GM23338 (cell line): ENCODE measurements at regions not wholly inside any gene's neighbourhood (a gene's known extent, or its start where the extent isn't known, plus 50 kb on each side); places are given as distances from the start of the nearest gene placed in this dataset.

Experiments
- CREB1 ChIP-seq: fragments of 250-450 bp; sonication (Bioruptor Pico); IDR thresholded peaks from 2 replicates; pipeline ENCODE4 v1.5.0; 2020; ENCODE audit warnings: low read depth, mild to moderate bottlenecking, moderate library complexity
- EZH2 ChIP-seq: fragments of 200-600 bp; sonication (generic); IDR thresholded peaks from one replicate; pipeline ENCODE4 v1.8.0; 2017; ENCODE audit warnings: antibody characterized with exemption, mild to moderate bottlenecking, low read depth; ENCODE audit not compliant: unreplicated experiment
- EZH2phosphoT487 ChIP-seq: fragments of 200-600 bp; sonication (generic); IDR thresholded peaks from one replicate; pipeline ENCODE4 v1.8.1; 2018; ENCODE audit warnings: antibody characterized with exemption; ENCODE audit not compliant: unreplicated experiment
- JUNB ChIP-seq: IDR thresholded peaks from one replicate; pipeline ENCODE4 v1.6.1; 2016; ENCODE audit warnings: antibody characterized with exemption; ENCODE audit not compliant: unreplicated experiment
- NANOG ChIP-seq: IDR thresholded peaks from 2 replicates; pipeline ENCODE4 v1.6.1; 2016; ENCODE audit warnings: antibody characterized with exemption, borderline replicate concordance
- POLR2AphosphoS5 ChIP-seq: IDR thresholded peaks from 2 replicates; pipeline ENCODE4 v1.6.1; 2016; ENCODE audit warnings: antibody characterized with exemption, low read depth
- STAT1 ChIP-seq: IDR thresholded peaks from one replicate; pipeline ENCODE4 v1.6.1; 2016; ENCODE audit warnings: antibody characterized with exemption; ENCODE audit not compliant: unreplicated experiment
- ZNF331 ChIP-seq: fragments of 250-450 bp; sonication (Bioruptor Pico); IDR thresholded peaks from 2 replicates; pipeline ENCODE4 v1.5.0; 2020; ENCODE audit warnings: low read depth, mild to moderate bottlenecking, moderate library complexity
- ZNF462 ChIP-seq: fragments of 250-450 bp; sonication (Bioruptor Pico); IDR thresholded peaks from 2 replicates; pipeline ENCODE4 v1.5.0; 2020; ENCODE audit warnings: mild to moderate bottlenecking, moderate library complexity
- TF ChIP-seq, protein P1 (sequence below), 2 experiments: fragments of 200-600 bp in 1 of 2; sonication (generic) in 1 of 2; conservative IDR thresholded peaks; 2 replicates each; pipeline versions ENCODE4 v1.5.1 to v1.6.1; 2016 to 2017; ENCODE audit warnings: antibody characterized with exemption in 2 of 2, low read depth in 2 of 2, mild to moderate bottlenecking in 2 of 2, moderate library complexity in 1 of 2
- TF ChIP-seq, protein P2 (sequence below): IDR thresholded peaks from one replicate; pipeline ENCODE4 v1.6.1; 2018; ENCODE audit warnings: antibody characterized with exemption; ENCODE audit not compliant: unreplicated experiment
- TF ChIP-seq, protein P3 (sequence below): IDR thresholded peaks from 2 replicates; pipeline ENCODE4 v1.6.1; 2016; ENCODE audit warnings: antibody characterized with exemption

DNA sequence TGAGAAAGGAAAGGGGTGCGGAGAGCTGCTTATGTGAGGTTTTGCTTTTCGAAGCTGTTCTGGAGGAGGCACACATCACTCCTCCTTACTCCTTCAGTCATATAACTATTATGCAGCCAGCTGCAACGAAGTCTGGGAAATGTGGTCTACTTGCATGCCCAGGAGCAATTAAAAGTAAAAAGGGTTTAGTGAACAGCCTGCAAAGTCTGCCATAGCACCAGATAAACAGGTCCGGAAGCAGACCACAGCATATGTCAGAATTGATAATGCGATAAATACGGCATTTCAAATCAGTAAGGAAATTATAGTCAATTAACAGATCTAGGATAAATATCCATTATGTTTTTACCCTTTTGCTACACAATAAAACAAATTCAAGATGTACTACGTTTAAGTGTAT is 99.5 kb downstream of the POLR2M start:
- TF ChIP-seq, protein P1, sequence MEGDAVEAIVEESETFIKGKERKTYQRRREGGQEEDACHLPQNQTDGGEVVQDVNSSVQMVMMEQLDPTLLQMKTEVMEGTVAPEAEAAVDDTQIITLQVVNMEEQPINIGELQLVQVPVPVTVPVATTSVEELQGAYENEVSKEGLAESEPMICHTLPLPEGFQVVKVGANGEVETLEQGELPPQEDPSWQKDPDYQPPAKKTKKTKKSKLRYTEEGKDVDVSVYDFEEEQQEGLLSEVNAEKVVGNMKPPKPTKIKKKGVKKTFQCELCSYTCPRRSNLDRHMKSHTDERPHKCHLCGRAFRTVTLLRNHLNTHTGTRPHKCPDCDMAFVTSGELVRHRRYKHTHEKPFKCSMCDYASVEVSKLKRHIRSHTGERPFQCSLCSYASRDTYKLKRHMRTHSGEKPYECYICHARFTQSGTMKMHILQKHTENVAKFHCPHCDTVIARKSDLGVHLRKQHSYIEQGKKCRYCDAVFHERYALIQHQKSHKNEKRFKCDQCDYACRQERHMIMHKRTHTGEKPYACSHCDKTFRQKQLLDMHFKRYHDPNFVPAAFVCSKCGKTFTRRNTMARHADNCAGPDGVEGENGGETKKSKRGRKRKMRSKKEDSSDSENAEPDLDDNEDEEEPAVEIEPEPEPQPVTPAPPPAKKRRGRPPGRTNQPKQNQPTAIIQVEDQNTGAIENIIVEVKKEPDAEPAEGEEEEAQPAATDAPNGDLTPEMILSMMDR (conservative IDR thresholded peaks at IDR 0.05; ENCODE audit: low read depth in 2 of 2): no peak
- no peak for TF ChIP-seq EZH2phosphoT487
- no peak for TF ChIP-seq STAT1
- TF ChIP-seq EZH2: no peak
- TF ChIP-seq CREB1 (CRISPR knock-in tag): no peak
- TF ChIP-seq, protein P2, sequence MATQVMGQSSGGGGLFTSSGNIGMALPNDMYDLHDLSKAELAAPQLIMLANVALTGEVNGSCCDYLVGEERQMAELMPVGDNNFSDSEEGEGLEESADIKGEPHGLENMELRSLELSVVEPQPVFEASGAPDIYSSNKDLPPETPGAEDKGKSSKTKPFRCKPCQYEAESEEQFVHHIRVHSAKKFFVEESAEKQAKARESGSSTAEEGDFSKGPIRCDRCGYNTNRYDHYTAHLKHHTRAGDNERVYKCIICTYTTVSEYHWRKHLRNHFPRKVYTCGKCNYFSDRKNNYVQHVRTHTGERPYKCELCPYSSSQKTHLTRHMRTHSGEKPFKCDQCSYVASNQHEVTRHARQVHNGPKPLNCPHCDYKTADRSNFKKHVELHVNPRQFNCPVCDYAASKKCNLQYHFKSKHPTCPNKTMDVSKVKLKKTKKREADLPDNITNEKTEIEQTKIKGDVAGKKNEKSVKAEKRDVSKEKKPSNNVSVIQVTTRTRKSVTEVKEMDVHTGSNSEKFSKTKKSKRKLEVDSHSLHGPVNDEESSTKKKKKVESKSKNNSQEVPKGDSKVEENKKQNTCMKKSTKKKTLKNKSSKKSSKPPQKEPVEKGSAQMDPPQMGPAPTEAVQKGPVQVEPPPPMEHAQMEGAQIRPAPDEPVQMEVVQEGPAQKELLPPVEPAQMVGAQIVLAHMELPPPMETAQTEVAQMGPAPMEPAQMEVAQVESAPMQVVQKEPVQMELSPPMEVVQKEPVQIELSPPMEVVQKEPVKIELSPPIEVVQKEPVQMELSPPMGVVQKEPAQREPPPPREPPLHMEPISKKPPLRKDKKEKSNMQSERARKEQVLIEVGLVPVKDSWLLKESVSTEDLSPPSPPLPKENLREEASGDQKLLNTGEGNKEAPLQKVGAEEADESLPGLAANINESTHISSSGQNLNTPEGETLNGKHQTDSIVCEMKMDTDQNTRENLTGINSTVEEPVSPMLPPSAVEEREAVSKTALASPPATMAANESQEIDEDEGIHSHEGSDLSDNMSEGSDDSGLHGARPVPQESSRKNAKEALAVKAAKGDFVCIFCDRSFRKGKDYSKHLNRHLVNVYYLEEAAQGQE: no peak
- no peak for TF ChIP-seq NANOG
- TF ChIP-seq JUNB: no peak
- TF ChIP-seq POLR2AphosphoS5: no peak
- TF ChIP-seq, protein P3, sequence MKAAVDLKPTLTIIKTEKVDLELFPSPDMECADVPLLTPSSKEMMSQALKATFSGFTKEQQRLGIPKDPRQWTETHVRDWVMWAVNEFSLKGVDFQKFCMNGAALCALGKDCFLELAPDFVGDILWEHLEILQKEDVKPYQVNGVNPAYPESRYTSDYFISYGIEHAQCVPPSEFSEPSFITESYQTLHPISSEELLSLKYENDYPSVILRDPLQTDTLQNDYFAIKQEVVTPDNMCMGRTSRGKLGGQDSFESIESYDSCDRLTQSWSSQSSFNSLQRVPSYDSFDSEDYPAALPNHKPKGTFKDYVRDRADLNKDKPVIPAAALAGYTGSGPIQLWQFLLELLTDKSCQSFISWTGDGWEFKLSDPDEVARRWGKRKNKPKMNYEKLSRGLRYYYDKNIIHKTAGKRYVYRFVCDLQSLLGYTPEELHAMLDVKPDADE: no peak
- no peak for TF ChIP-seq ZNF331 (CRISPR knock-in tag)
- no peak for TF ChIP-seq ZNF462
